GM21737 (cell line): ENCODE measurements at regions not wholly inside any gene's neighbourhood (a gene's known extent, or its start where the extent isn't known, plus 50 kb on each side); places are given as distances from the start of the nearest gene placed in this dataset.

Experiments
- ATAC-seq: cut with Tn5 transposase; IDR thresholded peaks from one replicate; pipeline ENCODE4 v1.9.1; 2021; ENCODE audit warnings: mild to moderate bottlenecking, moderate library complexity; ENCODE audit not compliant: unreplicated experiment

GRCh38 chr15:47570881-47571640 is 146.2 kb upstream of the SEMA6D start:
- ATAC-seq: no peak

GRCh38 chr15:47573673-47574072 is 143.6 kb upstream of the SEMA6D start:
- ATAC-seq: no peak

- ATAC-seq: no peak
Observed at GRCh38 chr15:47577000-47577399, 140.3 kb upstream of the SEMA6D start.

- ATAC-seq: no peak
Observed at GRCh38 chr15:47577461-47577860, 139.8 kb upstream of the SEMA6D start.

- no peak for ATAC-seq
Observed at GRCh38 chr15:47582233-47582632, 135.1 kb upstream of the SEMA6D start.

- ATAC-seq: no peak
Observed at GRCh38 chr15:47584316-47584715, 133.0 kb upstream of the SEMA6D start.

GRCh38 chr15:47586653-47587224 is 130.6 kb upstream of the SEMA6D start:
- ATAC-seq: no peak

GRCh38 chr15:47587940-47588802 is 129.1 kb upstream of the SEMA6D start:
- no peak for ATAC-seq

GRCh38 chr15:47588958-47589357 is 128.3 kb upstream of the SEMA6D start:
- no peak for ATAC-seq

- no peak for ATAC-seq
Observed at GRCh38 chr15:47598996-47599395, 118.3 kb upstream of the SEMA6D start.

GRCh38 chr15:47599806-47600205 is 117.5 kb upstream of the SEMA6D start:
- ATAC-seq: no peak

GRCh38 chr15:47602121-47602520 is 115.2 kb upstream of the SEMA6D start:
- ATAC-seq: no peak

GRCh38 chr15:47603026-47603425 is 114.3 kb upstream of the SEMA6D start:
- no peak for ATAC-seq

GRCh38 chr15:47607695-47608094 is 109.6 kb upstream of the SEMA6D start:
- ATAC-seq: no peak

GRCh38 chr15:47609693-47610092 is 107.6 kb upstream of the SEMA6D start:
- ATAC-seq: no peak

- ATAC-seq: no peak
Observed at GRCh38 chr15:47610736-47611135, 106.6 kb upstream of the SEMA6D start.

GRCh38 chr15:47614360-47615011 is 102.8 kb upstream of the SEMA6D start:
- no peak for ATAC-seq

- ATAC-seq: no peak
Observed at GRCh38 chr15:47616876-47617275, 100.4 kb upstream of the SEMA6D start.

- no peak for ATAC-seq
Observed at GRCh38 chr15:47618241-47618640, 99.1 kb upstream of the SEMA6D start.

- no peak for ATAC-seq
Observed at GRCh38 chr15:47620960-47621681, 96.2 kb upstream of the SEMA6D start.

GRCh38 chr15:47622055-47622454 is 95.2 kb upstream of the SEMA6D start:
- ATAC-seq: no peak
